NT2/D1 (cell line): ENCODE measurements at regions not wholly inside any gene's neighbourhood (a gene's known extent, or its start where the extent isn't known, plus 50 kb on each side); places are given as distances from the start of the nearest gene placed in this dataset.

Source experiments
- SUZ12 ChIP-seq: IDR thresholded peaks from 2 replicates; pipeline ENCODE4 v1.6.1; 2011; ENCODE audit not compliant: insufficient read length, insufficient read depth; ENCODE audit errors: extremely low read depth
- YY1 ChIP-seq: IDR thresholded peaks from 2 replicates; pipeline ENCODE4 v1.6.1; 2011; ENCODE audit not compliant: insufficient read length, insufficient read depth
- ZNF274 ChIP-seq: IDR thresholded peaks from 2 replicates; pipeline ENCODE4 v1.6.1; 2011; ENCODE audit warnings: mild to moderate bottlenecking, low read depth, low read length

GRCh38 chrX:68994891-68995255, 166.1 kb downstream of the EFNB1 start:
- TF ChIP-seq YY1, result no peak
- TF ChIP-seq ZNF274, result no peak
- no peak for TF ChIP-seq SUZ12
